ACC112 (cell line): ENCODE measurements at regions not wholly inside any gene's neighbourhood (a gene's known extent, or its start where the extent isn't known, plus 50 kb on each side); places are given as distances from the start of the nearest gene placed in this dataset.
"Not testable (repeated sequence)": the region's sequence is repeated elsewhere in the genome, so short reads cannot be mapped to it uniquely, and the experiment has no call there.

Source experiments
- H2AFZ ChIP-seq: fragments of 200-600 bp; sonication (generic); one replicate; pipeline ENCODE4 v1.6.0; 2017; ENCODE audit warnings: antibody characterized with exemption, low read length; ENCODE audit not compliant: unreplicated experiment
- H3K27ac ChIP-seq: fragments of 200-600 bp; sonication (generic); 2 replicates; pipeline ENCODE4 v1.5.1; 2014; ENCODE audit warnings: low read depth, mild to moderate bottlenecking, antibody characterized with exemption, low read length, moderate library complexity
- H3K27me3 ChIP-seq: fragments of 200-600 bp; sonication (generic); 2 replicates; pipeline ENCODE4 v1.6.1; 2014; ENCODE audit warnings: mild to moderate bottlenecking, antibody characterized with exemption, low read length, moderate library complexity, mixed read lengths; ENCODE audit not compliant: insufficient read depth
- H3K36me3 ChIP-seq: fragments of 200-600 bp; sonication (generic); 2 replicates; pipeline ENCODE4 v1.6.1; 2016; ENCODE audit warnings: mild to moderate bottlenecking, antibody characterized with exemption, low read length, moderate library complexity, mixed read lengths; ENCODE audit not compliant: insufficient read depth
- H3K4me1 ChIP-seq: fragments of 200-600 bp; sonication (generic); one replicate; pipeline ENCODE4 v1.6.1; 2016; ENCODE audit warnings: low read length, mixed read lengths; ENCODE audit not compliant: insufficient read depth, unreplicated experiment, control insufficient read depth
- H3K4me3 ChIP-seq: fragments of 200-600 bp; sonication (generic); 2 replicates; pipeline ENCODE4 v1.5.1; 2014; ENCODE audit warnings: mild to moderate bottlenecking, low read depth, low read length
- H3K79me2 ChIP-seq: fragments of 200-600 bp; sonication (generic); one replicate; pipeline ENCODE4 v1.6.0; 2016; ENCODE audit warnings: low read length; ENCODE audit not compliant: control insufficient read depth, unreplicated experiment, insufficient read depth

DNA sequence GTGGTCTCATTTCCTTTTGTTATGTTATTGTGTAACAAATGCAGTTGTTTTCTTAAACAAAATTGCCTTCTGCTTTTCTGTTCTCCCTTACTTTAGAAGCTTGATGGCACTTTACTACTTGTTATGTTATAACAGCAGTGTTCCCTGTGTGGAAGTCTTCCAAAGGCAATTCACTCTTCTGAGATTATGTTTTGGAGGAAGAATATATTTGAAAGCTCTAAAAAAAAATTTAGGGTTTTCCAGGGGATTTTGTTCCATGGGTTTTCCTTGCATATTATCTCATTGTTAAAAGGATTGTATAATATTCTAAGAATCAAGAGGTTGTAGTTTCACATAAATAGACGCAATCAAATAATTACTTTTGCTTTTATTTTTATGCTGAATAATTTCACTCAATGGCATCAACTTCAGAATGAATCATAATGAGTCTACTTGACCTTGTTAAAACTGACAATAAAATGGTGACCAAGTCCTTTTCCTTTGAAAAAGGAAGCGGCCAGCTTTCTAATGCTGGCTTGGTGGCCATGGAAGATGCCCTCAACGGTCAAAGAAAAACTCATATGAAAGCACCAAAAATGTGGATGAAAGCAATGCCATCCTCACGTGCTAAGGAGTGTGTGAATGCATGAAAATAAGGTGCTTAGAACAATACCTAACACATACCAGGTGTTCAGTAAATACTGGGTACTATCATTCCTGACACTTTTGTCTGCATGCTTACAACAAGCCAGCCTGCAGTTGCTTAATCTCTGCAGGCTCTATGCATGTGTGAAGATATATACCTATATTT, 92.4 kb upstream of the KLF6 start:
- peak overlapping the region; percentile 57 for H3K4me3 ChIP-seq
- H3K4me1 ChIP-seq = peaks cover 22% of the 10 kb centered on the region
- H3K36me3 ChIP-seq = no peaks in the 10 kb centered on the region
- peak overlapping the region; percentile 32 for H2AFZ ChIP-seq
- H3K79me2 ChIP-seq = no peaks in the 10 kb centered on the region
- no peaks in the 10 kb centered on the region for H3K27me3 ChIP-seq
- peak overlapping the region; percentile 94 for H3K27ac ChIP-seq

DNA sequence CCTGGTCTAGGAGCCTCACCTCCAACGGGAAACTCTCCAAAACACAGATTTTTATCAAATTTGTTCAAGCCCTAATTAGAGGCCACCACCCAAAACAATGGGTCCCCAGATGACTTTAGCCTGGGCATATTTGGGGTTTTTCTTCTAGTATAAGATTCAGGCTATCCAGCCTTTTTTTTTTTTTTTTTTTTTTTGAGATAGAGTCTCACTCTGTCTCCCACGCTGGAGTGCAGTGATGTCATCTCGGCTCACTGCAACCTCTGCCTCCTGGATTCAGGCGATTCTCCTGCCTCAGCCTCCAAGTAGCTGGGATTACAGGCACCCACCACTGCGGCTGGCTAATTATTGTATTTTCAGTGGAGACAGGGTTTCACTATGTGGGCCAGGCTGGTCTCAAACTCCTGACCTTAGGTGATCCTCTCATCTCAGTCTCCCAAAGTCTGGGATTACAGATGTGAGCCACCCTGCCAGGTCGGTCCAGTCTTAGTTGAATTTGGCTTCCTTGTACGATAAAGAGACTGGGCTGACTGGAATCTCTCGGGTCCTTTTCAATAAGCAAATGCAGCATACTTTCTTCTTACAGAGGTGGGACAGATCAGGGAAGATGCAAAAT, 91.4 kb upstream of the KLF6 start:
- Histone ChIP-seq H3K36me3 (no peaks in the 10 kb centered on the region), H3K4me3 (peak overlapping the region; percentile 57; the same call in 1 of the 2 replicates), H2AFZ (peak overlapping the region; percentile 32), H3K27me3 (no peaks in the 10 kb centered on the region), H3K79me2 (no peaks in the 10 kb centered on the region), H3K27ac (peak overlapping the region; percentile 94), H3K4me1 (peaks cover 22% of the 10 kb centered on the region)

DNA sequence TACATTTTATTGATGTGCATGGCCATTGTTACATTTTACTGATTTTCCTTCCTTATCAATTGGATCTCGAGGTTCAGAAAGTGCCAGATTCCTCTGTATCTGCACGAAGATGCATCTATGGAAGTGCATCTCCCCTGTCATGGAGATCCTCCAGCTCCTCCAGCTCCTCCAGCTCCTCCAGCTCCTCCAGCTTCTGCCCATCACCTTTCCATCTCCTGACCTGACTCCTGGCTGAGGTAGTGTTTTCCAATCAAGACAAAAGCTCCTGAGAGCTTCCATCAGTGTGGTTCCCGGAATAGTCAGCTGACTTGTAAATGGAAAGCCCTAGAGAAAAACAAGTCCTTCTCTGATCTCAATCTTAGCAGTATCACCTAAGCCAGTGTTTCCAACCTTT, 90.8 kb upstream of the KLF6 start:
- Histone ChIP-seq H3K27me3 (no peaks in the 10 kb centered on the region), H3K4me1 (peaks cover 22% of the 10 kb centered on the region), H2AFZ (no peak overlapping the region), H3K4me3 (no peak overlapping the region), H3K79me2 (no peaks in the 10 kb centered on the region), H3K27ac (peak overlapping the region; percentile 94; the same call in 1 of the 2 replicates), H3K36me3 (no peaks in the 10 kb centered on the region)

DNA sequence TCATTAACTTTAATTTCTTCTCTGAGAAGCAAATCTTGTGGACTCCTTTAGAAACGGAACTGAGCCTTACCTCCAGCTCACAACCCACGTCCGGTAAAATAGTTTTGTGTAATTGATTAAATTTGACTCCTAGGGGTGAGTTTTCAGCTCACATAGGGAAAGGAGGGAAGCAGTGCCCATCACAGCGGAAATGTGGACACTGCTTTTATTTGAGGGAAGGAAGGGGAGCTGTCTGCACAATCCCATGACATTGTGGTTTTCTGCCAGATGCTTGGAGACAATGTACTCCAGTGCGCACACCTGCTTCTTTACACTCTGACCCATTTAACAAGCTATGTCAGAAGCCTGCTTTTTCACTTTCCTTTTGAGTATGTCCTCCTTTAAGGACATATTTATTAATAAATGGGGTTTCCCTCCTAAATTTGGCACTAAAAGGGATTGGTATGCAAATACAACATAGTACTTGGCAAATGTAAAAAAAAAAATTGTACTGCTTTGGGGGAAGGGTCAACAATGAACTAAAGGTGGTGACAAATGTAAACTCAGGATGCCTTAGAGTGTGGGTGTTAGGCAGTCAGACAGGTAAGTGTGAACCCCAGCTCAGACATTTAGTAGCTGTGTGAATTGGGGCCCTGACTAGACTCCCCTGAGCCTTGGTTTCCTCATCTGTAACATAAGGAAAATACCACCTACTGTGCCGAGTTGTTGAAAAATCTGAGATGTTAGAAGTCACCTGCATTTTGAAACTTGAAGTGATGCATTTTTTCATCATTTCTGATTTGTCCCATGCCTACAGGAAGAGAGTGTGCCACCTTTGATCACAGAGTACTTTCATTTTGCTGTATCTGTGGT, 90.2 kb upstream of the KLF6 start:
- Histone ChIP-seq H3K27me3 (no peaks in the 10 kb centered on the region), H3K4me1 (peaks cover 22% of the 10 kb centered on the region), H3K36me3 (no peaks in the 10 kb centered on the region), H2AFZ (no peak overlapping the region), H3K79me2 (no peaks in the 10 kb centered on the region), H3K27ac (peak overlapping the region; percentile 3; the same call in 1 of the 2 replicates), H3K4me3 (no peak overlapping the region)

DNA sequence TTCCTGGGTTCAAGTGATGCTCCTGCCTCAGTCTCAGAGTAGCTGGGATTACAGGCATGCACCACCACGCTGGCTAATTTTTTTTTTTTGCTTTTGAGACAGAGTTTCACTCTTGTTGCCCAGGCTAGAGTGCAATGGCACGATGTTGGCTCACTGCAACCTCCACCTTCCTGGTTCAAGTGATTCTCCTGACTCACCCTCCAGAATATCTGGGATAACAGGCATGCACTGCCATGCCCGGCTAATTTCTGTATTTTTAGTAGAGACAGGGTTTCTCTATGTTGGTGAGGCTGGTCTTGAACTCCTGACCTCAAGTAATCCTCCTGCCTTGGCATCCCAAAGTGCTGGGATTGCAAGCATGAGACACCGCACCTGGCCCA, 89.6 kb upstream of the KLF6 start:
- H3K4me3 ChIP-seq = not testable (repeated sequence)
- peak overlapping the region; percentile 3; the same call in 1 of the 2 replicates for H3K27ac ChIP-seq

DNA sequence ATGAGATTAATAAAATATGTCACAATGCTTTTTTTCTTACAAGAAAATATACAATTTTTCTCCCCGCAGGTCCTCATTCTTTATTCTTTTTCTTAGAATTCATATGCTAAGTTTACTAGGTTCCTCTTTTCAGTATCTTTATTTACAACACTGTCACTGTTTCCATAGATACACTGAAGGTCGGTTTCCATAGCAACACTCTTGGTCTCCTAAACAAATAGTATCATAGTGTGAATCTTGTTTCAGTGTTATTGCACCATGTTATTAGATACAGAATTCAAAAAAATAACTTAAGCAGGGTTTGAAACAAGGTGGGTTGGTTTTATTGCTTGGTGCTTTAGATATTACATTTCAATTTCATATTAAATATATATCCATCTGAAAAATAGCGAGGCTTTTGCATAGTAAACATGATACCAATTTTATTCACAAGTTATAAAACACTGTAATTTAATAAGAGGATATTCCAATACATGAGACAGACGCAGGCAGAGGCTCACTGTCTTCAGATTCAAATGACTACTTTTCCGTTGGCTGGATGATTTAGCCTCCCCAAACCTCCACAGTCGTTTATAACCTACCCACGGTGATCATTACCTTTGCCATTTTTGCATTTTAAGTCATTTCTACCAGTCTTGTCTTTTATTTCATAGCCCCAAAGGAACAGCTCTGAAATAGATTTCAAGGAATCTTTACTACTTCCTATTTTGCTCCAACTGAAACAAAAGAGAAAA, 88.9 kb upstream of the KLF6 start:
- H3K36me3 ChIP-seq = no peaks in the 10 kb centered on the region
- no peak overlapping the region for H2AFZ ChIP-seq
- H3K4me1 ChIP-seq = peaks cover 22% of the 10 kb centered on the region
- no peaks in the 10 kb centered on the region for H3K27me3 ChIP-seq
- H3K4me3 ChIP-seq = no peak overlapping the region
- no peaks in the 10 kb centered on the region for H3K79me2 ChIP-seq
- peak overlapping the region; percentile 80 for H3K27ac ChIP-seq

More for the DNA sequence above, 89.6 kb upstream of the KLF6 start:
- H2AFZ ChIP-seq, H3K79me2 ChIP-seq, H3K36me3 ChIP-seq, H3K27me3 ChIP-seq: not testable (repeated sequence)
- H3K4me1 ChIP-seq = peaks cover 22% of the 10 kb centered on the region

DNA sequence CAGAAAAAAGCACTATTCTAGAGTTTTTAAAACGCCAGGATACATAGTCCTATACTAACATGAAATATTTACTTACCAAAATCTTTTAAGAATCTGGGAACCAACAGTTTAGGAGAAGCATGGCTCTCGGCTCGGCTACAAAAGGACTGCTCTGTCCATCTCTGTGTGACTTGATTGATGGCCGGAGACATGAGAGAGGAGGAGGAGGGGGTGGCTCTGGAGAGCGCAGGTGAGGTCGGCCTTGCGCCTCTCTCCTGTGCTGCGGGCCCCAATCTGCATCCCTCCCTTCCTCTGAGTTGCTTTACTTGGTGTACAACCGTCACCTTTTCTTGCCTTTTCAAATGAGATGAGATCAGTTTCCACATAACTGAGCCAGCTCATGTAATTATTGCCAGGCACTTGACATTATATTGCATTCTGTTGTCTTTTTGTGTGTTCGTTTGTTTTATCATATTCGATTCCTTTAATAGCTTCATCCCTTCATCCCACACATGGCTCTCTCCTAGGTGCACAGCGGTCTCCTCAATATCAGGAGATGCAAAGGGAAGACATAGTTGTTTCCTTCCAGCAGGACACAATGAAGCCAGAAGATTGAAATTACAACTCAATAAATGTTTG, 87.8 kb upstream of the KLF6 start:
- H3K4me3 ChIP-seq = no peak overlapping the region
- H3K27me3 ChIP-seq = no peaks in the 10 kb centered on the region
- no peaks in the 10 kb centered on the region for H3K36me3 ChIP-seq
- no peak overlapping the region for H2AFZ ChIP-seq
- no peaks in the 10 kb centered on the region for H3K79me2 ChIP-seq
- H3K4me1 ChIP-seq = peaks cover 29% of the 10 kb centered on the region
- peak overlapping the region; percentile 80 for H3K27ac ChIP-seq

DNA sequence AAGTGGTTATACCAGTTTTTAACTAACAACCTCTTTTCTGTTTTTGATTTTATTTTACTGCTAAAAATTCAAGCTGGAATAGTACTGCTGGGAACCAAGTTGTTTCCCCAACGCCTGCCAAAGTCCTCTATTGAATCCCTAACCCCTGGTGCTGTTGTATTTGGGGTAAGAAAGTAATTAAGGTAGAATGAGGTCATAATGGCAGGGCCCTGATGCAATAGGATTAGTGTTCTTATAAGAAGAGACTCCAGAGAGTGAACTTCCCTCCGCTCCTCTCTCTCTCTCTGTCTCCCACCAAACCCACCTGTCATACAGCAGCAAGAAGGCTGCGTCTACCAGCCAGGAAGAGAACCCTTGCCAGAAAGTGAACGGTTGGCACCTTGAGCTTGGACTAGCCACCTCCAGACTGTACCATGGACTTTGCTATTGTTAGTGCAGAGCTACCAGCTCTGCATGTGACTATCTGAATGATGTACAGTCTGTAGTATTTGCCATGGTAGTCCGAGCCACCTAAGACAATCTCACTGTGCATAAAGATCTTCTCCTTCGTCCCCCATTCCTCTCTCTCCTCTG, 86.5 kb upstream of the KLF6 start:
- no peaks in the 10 kb centered on the region for H3K36me3 ChIP-seq
- H3K27me3 ChIP-seq = no peaks in the 10 kb centered on the region
- peaks cover 25% of the 10 kb centered on the region for H3K4me1 ChIP-seq
- no peak overlapping the region for H3K4me3 ChIP-seq
- H2AFZ ChIP-seq = no peak overlapping the region
- H3K27ac ChIP-seq = no peak overlapping the region
- no peaks in the 10 kb centered on the region for H3K79me2 ChIP-seq

DNA sequence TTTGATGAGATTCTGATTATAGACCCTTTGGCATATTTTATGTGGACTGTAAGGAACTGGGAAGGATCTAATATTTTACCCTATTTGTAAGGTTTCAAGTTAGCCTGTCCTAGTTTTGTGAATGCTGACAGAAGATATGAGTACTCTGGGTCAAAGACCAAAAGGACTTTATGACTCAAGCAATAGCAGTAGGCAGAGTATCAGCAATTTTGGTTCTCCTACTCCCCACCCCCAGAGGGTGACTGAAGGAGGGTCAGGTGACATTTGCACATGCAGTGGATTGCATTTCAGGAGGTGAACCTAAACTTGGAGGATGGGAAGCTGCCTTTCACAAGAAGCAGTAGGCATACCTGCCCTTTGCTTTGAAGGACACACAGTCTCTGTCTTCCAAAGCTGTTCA, 84.0 kb upstream of the KLF6 start:
- Histone ChIP-seq H3K27me3 (no peaks in the 10 kb centered on the region), H3K4me3 (no peak overlapping the region), H3K36me3 (no peaks in the 10 kb centered on the region), H2AFZ (no peak overlapping the region), H3K79me2 (no peaks in the 10 kb centered on the region), H3K4me1 (peaks cover 22% of the 10 kb centered on the region), H3K27ac (no peak overlapping the region)
